Transverse colon (tissue), 3 donors: ENCODE measurements at regions not wholly inside any gene's neighbourhood (a gene's known extent, or its start where the extent isn't known, plus 50 kb on each side); places are given as distances from the start of the nearest gene placed in this dataset.

ENCODE experiments used
- CTCF ChIP-seq, 5 experiments: fragments of 200-600 bp in 3 of 5; fragments of 450-650 bp in 2 of 5; sonication (generic) in 3 of 5; IDR thresholded peaks; 1 replicate in 2 of 5; 2 replicates in 3 of 5; pipeline ENCODE4 v1.5.1; 2016 to 2017; ENCODE audit warnings: antibody characterized with exemption in 5 of 5, inconsistent platforms in 3 of 5, mild to moderate bottlenecking in 2 of 5, moderate library complexity in 1 of 5
- EP300 ChIP-seq: sonication (generic); formaldehyde crosslinking; IDR thresholded peaks from one replicate; pipeline ENCODE4 v1.6.1; 2017; ENCODE audit warnings: antibody characterized with exemption, low read depth

GRCh38 chr13:62014299-62014698 is 598.6 kb upstream of the PCDH20 start:
- TF ChIP-seq EP300: no peak
- no peak for TF ChIP-seq CTCF (IDR thresholded peaks at IDR 0.05)
